Central memory CD8-positive, alpha-beta T cell (primary cell): ENCODE measurements at regions not wholly inside any gene's neighbourhood (a gene's known extent, or its start where the extent isn't known, plus 50 kb on each side); places are given as distances from the start of the nearest gene placed in this dataset.

Experiments
- ATAC-seq: fragments of 150-1000 bp; cut with Tn5 transposase; replicated peaks from 2 replicates; pipeline ENCODE4 v1.10.0; 2022; ENCODE audit warnings: mild to moderate bottlenecking, moderate FRiP score, moderate number of reproducible peaks; ENCODE audit not compliant: poor library complexity, severe bottlenecking; ENCODE audit errors: extremely low read depth
- DNase-seq, 2 donors: peaks; one replicate each; pipeline ENCODE4 v3.0.0; 2021; ENCODE audit warnings: low spot score in 2 of 2
- H3K27ac Mint-ChIP-seq: one replicate; pipeline ENCODE4 v1.8.0; 2022; ENCODE audit warnings: low read depth, mild to moderate bottlenecking, moderate library complexity, mixed read lengths
- H3K27me3 Mint-ChIP-seq: one replicate; pipeline ENCODE4 v1.8.0; 2022; ENCODE audit warnings: mixed read lengths
- H3K36me3 Mint-ChIP-seq: one replicate; pipeline ENCODE4 v1.8.0; 2022; ENCODE audit warnings: mild to moderate bottlenecking, moderate library complexity, mixed read lengths; ENCODE audit not compliant: insufficient read depth
- H3K4me1 Mint-ChIP-seq: one replicate; pipeline ENCODE4 v1.8.0; 2022; ENCODE audit warnings: mixed read lengths
- H3K4me3 Mint-ChIP-seq: one replicate; pipeline ENCODE4 v1.8.0; 2022; ENCODE audit warnings: mild to moderate bottlenecking, moderate library complexity, mixed read lengths
- H3K9me3 Mint-ChIP-seq: one replicate; pipeline ENCODE4 v1.8.0; 2022; ENCODE audit warnings: mixed read lengths

- H3K4me3 Mint-ChIP-seq, result peak overlapping the region; percentile 78
- DNase-seq (no peak), ATAC-seq (no peak)
- H3K4me1 Mint-ChIP-seq, result peaks cover 92% of the 10 kb centered on the region
- H3K9me3 Mint-ChIP-seq, result no peaks in the 10 kb centered on the region
- no peaks in the 10 kb centered on the region for H3K27me3 Mint-ChIP-seq
- H3K36me3 Mint-ChIP-seq, result peaks cover 90% of the 10 kb centered on the region
- peak overlapping the region; percentile 100 for H3K27ac Mint-ChIP-seq
These were observed 233.0 kb upstream of the MKLN1 start for GRCh38 chr7:131094685-131095084.

DNA sequence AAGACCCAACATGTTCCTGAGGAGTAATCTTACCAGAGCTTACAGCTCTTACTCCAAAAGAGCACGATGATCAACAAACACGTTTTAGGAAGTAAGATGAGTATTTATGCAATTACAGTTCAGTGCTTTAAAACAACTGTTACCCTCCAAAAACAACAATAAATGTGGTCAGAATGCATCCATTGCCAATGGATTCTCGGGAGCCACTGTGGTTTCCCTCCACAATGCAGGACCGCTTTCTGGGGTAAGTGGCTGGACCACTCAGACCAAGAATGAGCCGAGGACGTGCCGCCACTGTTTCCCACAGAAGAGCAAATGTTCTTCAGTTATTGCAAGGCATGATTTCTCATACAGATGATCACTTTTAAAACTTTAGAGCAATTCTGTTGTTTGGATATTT, 232.3 kb upstream of the MKLN1 start:
- DNase-seq, result no peak
- Mint-ChIP-seq H3K36me3 (peaks cover 91% of the 10 kb centered on the region), H3K4me3 (peak overlapping the region; percentile 78), H3K9me3 (no peaks in the 10 kb centered on the region), H3K27me3 (no peaks in the 10 kb centered on the region), H3K4me1 (peaks cover 92% of the 10 kb centered on the region), H3K27ac (peak overlapping the region; percentile 100)
- no peak for ATAC-seq

- peak overlapping the region; percentile 100 for H3K27ac Mint-ChIP-seq
- DNase-seq, result no peak
- peaks cover 90% of the 10 kb centered on the region for H3K36me3 Mint-ChIP-seq
- ATAC-seq, result no peak
- peak overlapping the region; percentile 78 for H3K4me3 Mint-ChIP-seq
- H3K4me1 Mint-ChIP-seq, result peaks cover 92% of the 10 kb centered on the region
- H3K9me3 Mint-ChIP-seq, result no peaks in the 10 kb centered on the region
- no peaks in the 10 kb centered on the region for H3K27me3 Mint-ChIP-seq
These were observed 231.3 kb upstream of the MKLN1 start for GRCh38 chr7:131096267-131096927.

GRCh38 chr7:131097662-131098376, 229.9 kb upstream of the MKLN1 start:
- Mint-ChIP-seq H3K4me3 (peak overlapping the region; percentile 78), H3K27me3 (no peaks in the 10 kb centered on the region), H3K4me1 (peaks cover 93% of the 10 kb centered on the region), H3K36me3 (peaks cover 90% of the 10 kb centered on the region), H3K27ac (peak overlapping the region; percentile 100), H3K9me3 (no peaks in the 10 kb centered on the region)
- no peak for ATAC-seq
- DNase-seq, result no peak

DNA sequence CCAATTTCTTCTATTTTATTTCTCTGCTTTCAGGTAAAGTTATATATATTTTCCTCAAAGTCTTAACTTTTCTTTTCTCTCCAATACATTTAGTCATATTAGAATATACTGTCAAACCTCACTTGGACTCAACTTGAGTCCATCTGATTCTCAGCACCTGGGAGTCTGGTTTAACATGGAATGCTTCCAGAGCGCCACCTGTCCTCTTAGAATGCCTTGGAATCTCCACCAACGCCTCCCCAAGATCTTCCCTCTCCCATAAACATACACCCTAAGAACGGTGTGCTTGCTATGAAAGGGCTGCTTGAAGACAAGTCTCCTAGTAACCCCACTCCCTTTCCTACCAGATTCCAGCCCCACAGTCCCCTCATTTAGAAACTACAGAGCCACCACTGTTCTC, 229.1 kb upstream of the MKLN1 start:
- peak overlapping the region; percentile 100 for H3K27ac Mint-ChIP-seq
- peaks cover 91% of the 10 kb centered on the region for H3K36me3 Mint-ChIP-seq
- no peaks in the 10 kb centered on the region for H3K27me3 Mint-ChIP-seq
- ATAC-seq (no peak), DNase-seq (no peak)
- no peaks in the 10 kb centered on the region for H3K9me3 Mint-ChIP-seq
- peaks cover 93% of the 10 kb centered on the region for H3K4me1 Mint-ChIP-seq
- peak overlapping the region; percentile 78 for H3K4me3 Mint-ChIP-seq

DNA sequence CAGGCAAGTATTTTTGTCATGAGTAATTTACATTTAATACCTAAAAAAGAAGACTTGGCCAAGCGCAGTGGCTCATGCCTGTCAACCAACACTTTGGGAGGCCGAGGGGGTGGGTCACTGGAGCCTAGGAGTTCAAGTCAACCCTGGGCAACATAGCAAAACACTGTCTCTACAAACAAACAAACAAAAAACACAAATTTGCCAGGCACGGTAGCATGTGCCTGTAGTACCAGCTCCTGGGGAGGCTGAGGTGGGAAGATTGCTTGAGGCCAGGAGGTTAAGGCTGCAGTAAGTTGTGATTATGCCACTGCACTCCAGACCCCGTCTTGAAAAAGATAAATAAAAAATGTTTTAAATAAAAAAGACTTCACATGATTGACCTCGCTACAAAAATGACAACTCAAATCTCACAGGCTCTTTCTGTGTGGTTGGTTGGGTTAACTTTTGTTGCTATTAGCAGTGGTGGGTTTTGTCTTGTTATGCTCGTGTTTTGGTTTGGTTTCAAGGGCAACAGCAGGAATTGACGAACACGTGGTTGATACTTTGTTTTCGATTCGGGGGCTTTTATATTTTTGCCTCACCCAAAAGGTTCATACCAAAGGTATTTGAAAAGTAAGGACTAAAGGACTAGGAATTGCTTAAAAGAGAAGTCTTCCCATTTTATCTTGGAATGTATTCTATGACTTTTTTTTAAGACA, 227.2 kb upstream of the MKLN1 start:
- H3K27ac Mint-ChIP-seq, result peak overlapping the region; percentile 100
- peak overlapping the region; percentile 78 for H3K4me3 Mint-ChIP-seq
- DNase-seq (peak in 1 of 2 donors; percentile 63), ATAC-seq (peak; percentile 45)
- no peaks in the 10 kb centered on the region for H3K27me3 Mint-ChIP-seq
- peaks cover 91% of the 10 kb centered on the region for H3K36me3 Mint-ChIP-seq
- H3K9me3 Mint-ChIP-seq, result no peaks in the 10 kb centered on the region
- H3K4me1 Mint-ChIP-seq, result peaks cover 97% of the 10 kb centered on the region

DNA sequence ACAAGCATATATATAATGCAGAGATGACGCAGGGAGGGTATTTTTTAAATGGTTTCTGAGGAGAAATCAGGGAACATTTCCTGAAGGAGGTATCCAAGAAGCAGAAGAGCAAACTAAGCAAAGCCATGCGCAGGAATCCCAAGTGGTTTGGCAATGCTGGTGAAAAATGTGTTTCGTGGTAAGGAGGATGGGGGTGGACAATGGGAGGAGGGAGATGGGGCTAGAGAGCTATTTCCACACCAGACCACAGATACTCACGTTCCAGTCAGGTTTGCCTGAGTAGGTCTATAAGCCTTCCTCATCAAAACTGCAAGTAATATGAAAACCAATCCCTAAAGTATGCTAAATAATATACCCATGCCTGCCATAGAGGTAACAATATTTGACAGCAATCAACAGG, 223.7 kb upstream of the MKLN1 start:
- Mint-ChIP-seq H3K9me3 (no peaks in the 10 kb centered on the region), H3K27me3 (no peaks in the 10 kb centered on the region), H3K4me3 (peak overlapping the region; percentile 92), H3K36me3 (peaks cover 93% of the 10 kb centered on the region), H3K27ac (peak overlapping the region; percentile 100), H3K4me1 (peaks cover 84% of the 10 kb centered on the region)
- DNase-seq, result no peak
- ATAC-seq, result no peak

DNA sequence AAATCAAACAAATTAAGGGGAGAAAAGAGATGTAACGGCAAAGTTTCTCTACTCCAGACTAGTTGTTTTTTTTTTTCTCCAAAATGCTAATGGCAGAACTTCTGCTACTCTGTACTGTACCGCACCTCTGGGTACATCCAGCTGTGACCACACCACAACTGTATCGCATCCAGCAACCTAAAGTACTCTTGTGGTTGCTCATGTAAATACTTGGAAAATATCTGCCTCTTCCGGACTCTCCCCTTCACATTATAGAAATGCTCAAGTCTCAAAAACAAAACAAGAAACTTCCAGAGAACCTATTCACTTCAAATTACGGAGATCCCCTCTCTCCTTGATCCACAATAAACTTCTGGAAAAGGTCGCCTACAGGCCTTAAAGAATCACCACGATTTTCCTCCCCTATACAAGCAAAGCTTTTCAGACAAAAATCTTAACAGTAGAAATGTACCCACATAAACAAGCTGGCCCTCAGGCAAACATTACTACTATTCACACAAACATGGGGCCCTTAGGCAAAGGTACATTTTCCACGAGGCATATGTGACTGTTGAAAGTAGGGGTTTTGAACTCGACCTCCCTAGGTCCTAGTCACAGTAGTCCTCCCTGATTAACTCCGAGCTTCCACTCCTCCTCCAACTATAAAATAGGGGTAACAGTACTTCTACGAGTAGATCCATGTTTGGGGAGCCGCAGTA, 222.9 kb upstream of the MKLN1 start:
- peaks cover 87% of the 10 kb centered on the region for H3K4me1 Mint-ChIP-seq
- H3K27me3 Mint-ChIP-seq, result no peaks in the 10 kb centered on the region
- H3K36me3 Mint-ChIP-seq, result peaks cover 94% of the 10 kb centered on the region
- ATAC-seq (no peak), DNase-seq (no peak)
- no peaks in the 10 kb centered on the region for H3K9me3 Mint-ChIP-seq
- H3K4me3 Mint-ChIP-seq, result peak overlapping the region; percentile 92
- H3K27ac Mint-ChIP-seq, result peak overlapping the region; percentile 100

- Mint-ChIP-seq H3K27ac (peak overlapping the region; percentile 100), H3K4me1 (peaks cover 82% of the 10 kb centered on the region), H3K9me3 (no peaks in the 10 kb centered on the region), H3K4me3 (peak overlapping the region; percentile 92), H3K27me3 (no peaks in the 10 kb centered on the region), H3K36me3 (peaks cover 91% of the 10 kb centered on the region)
- ATAC-seq (no peak), DNase-seq (no peak)
These were observed 222.3 kb upstream of the MKLN1 start for GRCh38 chr7:131105294-131105798.

- Mint-ChIP-seq H3K4me3 (peak overlapping the region; percentile 92), H3K27ac (peak overlapping the region; percentile 100), H3K36me3 (peaks cover 87% of the 10 kb centered on the region), H3K9me3 (no peaks in the 10 kb centered on the region), H3K4me1 (peaks cover 82% of the 10 kb centered on the region), H3K27me3 (no peaks in the 10 kb centered on the region)
- DNase-seq (peak; percentile 85 to 94), ATAC-seq (peak; percentile 44)
These were observed 221.6 kb upstream of the MKLN1 start for GRCh38 chr7:131105799-131106680.

GRCh38 chr7:131106681-131107336, 220.9 kb upstream of the MKLN1 start:
- peak overlapping the region; percentile 92 for H3K4me3 Mint-ChIP-seq

More at GRCh38 chr7:131106681-131107336, 220.9 kb upstream of the MKLN1 start:
- peaks cover 86% of the 10 kb centered on the region for H3K36me3 Mint-ChIP-seq
- DNase-seq, result peak; percentile 52 to 67
- no peaks in the 10 kb centered on the region for H3K27me3 Mint-ChIP-seq
- no peaks in the 10 kb centered on the region for H3K9me3 Mint-ChIP-seq
- H3K4me1 Mint-ChIP-seq, result peaks cover 78% of the 10 kb centered on the region
- H3K27ac Mint-ChIP-seq, result peak overlapping the region; percentile 100
- peak; percentile 5 for ATAC-seq
